GM23338 (cell line): ENCODE measurements at regions not wholly inside any gene's neighbourhood (a gene's known extent, or its start where the extent isn't known, plus 50 kb on each side); places are given as distances from the start of the nearest gene placed in this dataset.

Source experiments
- ATAC-seq: fragments of 200-7000 bp; cut with Tn5 transposase; 3 replicates; pipeline ENCODE4 v1.9.1; 2020
- DNase-seq: peaks from one replicate; pipeline ENCODE4 v3.0.0-alpha.2; 2015; ENCODE audit warnings: low spot score
- H2AFZ ChIP-seq: fragments of 200-600 bp; sonication (generic); 2 replicates; pipeline ENCODE4 v1.8.0; 2016; ENCODE audit warnings: antibody characterized with exemption, mild to moderate bottlenecking, moderate library complexity
- H3F3A ChIP-seq: fragments of 200-600 bp; sonication (generic); replicated peaks from 2 replicates; pipeline ENCODE4 v1.8.0; 2017; ENCODE audit warnings: antibody characterized with exemption, mixed run types, low read depth
- H3K27ac ChIP-seq: fragments of 200-600 bp; sonication (generic); 2 replicates; pipeline ENCODE4 v1.6.1; 2016; ENCODE audit warnings: low read depth
- H3K27me3 ChIP-seq: fragments of 200-600 bp; sonication (generic); 2 replicates; pipeline ENCODE4 v1.8.0; 2016; ENCODE audit warnings: mild to moderate bottlenecking, mixed run types, moderate library complexity; ENCODE audit not compliant: insufficient read depth
- H3K36me3 ChIP-seq: fragments of 200-600 bp; sonication (generic); 2 replicates; pipeline ENCODE4 v1.8.0; 2016; ENCODE audit warnings: mild to moderate bottlenecking; ENCODE audit not compliant: insufficient read depth
- H3K4me1 ChIP-seq: fragments of 200-600 bp; sonication (generic); 2 replicates; pipeline ENCODE4 v1.8.0; 2016; ENCODE audit warnings: mild to moderate bottlenecking, moderate library complexity; ENCODE audit not compliant: insufficient read depth
- H3K4me2 ChIP-seq: fragments of 200-600 bp; sonication (generic); 2 replicates; pipeline ENCODE4 v1.7.1; 2017; ENCODE audit warnings: mixed run types
- H3K4me3 ChIP-seq: fragments of 200-600 bp; sonication (generic); 2 replicates; pipeline ENCODE4 v1.6.1; 2016; ENCODE audit warnings: mixed run types
- H3K79me2 ChIP-seq: fragments of 200-600 bp; sonication (generic); replicated peaks from 2 replicates; pipeline ENCODE4 v1.8.0; 2017; ENCODE audit warnings: mild to moderate bottlenecking; ENCODE audit not compliant: insufficient read depth
- H3K9me2 ChIP-seq: fragments of 200-600 bp; sonication (generic); 2 replicates; pipeline ENCODE4 v1.8.0; 2017; ENCODE audit not compliant: insufficient read depth
- H4K20me1 ChIP-seq: fragments of 200-600 bp; sonication (generic); replicated peaks from 2 replicates; pipeline ENCODE4 v1.8.0; 2017; ENCODE audit warnings: mild to moderate bottlenecking; ENCODE audit not compliant: insufficient read depth
- H3K27ac Mint-ChIP-seq: 2 replicates; pipeline ENCODE4 v1.8.0; 2020; ENCODE audit warnings: inconsistent platforms, mild to moderate bottlenecking, moderate library complexity, mixed read lengths
- H3K27me3 Mint-ChIP-seq: 3 replicates; pipeline ENCODE4 v1.8.0; 2022; ENCODE audit warnings: low read depth, mild to moderate bottlenecking, moderate library complexity, mixed read lengths, inconsistent platforms; ENCODE audit not compliant: insufficient read depth, poor library complexity
- H3K36me3 Mint-ChIP-seq: 3 replicates; pipeline ENCODE4 v1.8.0; 2021; ENCODE audit warnings: low read depth, mild to moderate bottlenecking, inconsistent platforms, moderate library complexity, mixed read lengths
- H3K4me1 Mint-ChIP-seq: 3 replicates; pipeline ENCODE4 v1.8.0; 2020; ENCODE audit warnings: mild to moderate bottlenecking, inconsistent platforms, mixed read lengths
- H3K4me3 Mint-ChIP-seq: 3 replicates; pipeline ENCODE4 v1.8.0; 2021; ENCODE audit warnings: moderate library complexity, mild to moderate bottlenecking, inconsistent platforms, mixed read lengths
- H3K9me3 Mint-ChIP-seq: 3 replicates; pipeline ENCODE4 v1.8.0; 2020; ENCODE audit warnings: moderate library complexity, mild to moderate bottlenecking, inconsistent platforms, mixed read lengths
- CREB1 ChIP-seq: fragments of 250-450 bp; sonication (Bioruptor Pico); IDR thresholded peaks from 2 replicates; pipeline ENCODE4 v1.5.0; 2020; ENCODE audit warnings: low read depth, mild to moderate bottlenecking, moderate library complexity
- EZH2 ChIP-seq: fragments of 200-600 bp; sonication (generic); IDR thresholded peaks from one replicate; pipeline ENCODE4 v1.8.0; 2017; ENCODE audit warnings: antibody characterized with exemption, mild to moderate bottlenecking, low read depth; ENCODE audit not compliant: unreplicated experiment
- EZH2phosphoT487 ChIP-seq: fragments of 200-600 bp; sonication (generic); IDR thresholded peaks from one replicate; pipeline ENCODE4 v1.8.1; 2018; ENCODE audit warnings: antibody characterized with exemption; ENCODE audit not compliant: unreplicated experiment
- JUNB ChIP-seq: IDR thresholded peaks from one replicate; pipeline ENCODE4 v1.6.1; 2016; ENCODE audit warnings: antibody characterized with exemption; ENCODE audit not compliant: unreplicated experiment
- NANOG ChIP-seq: IDR thresholded peaks from 2 replicates; pipeline ENCODE4 v1.6.1; 2016; ENCODE audit warnings: antibody characterized with exemption, borderline replicate concordance
- POLR2AphosphoS5 ChIP-seq: IDR thresholded peaks from 2 replicates; pipeline ENCODE4 v1.6.1; 2016; ENCODE audit warnings: antibody characterized with exemption, low read depth
- REST ChIP-seq: IDR thresholded peaks from one replicate; pipeline ENCODE4 v1.6.1; 2018; ENCODE audit warnings: antibody characterized with exemption; ENCODE audit not compliant: unreplicated experiment
- ZNF331 ChIP-seq: fragments of 250-450 bp; sonication (Bioruptor Pico); IDR thresholded peaks from 2 replicates; pipeline ENCODE4 v1.5.0; 2020; ENCODE audit warnings: low read depth, mild to moderate bottlenecking, moderate library complexity
- ZNF462 ChIP-seq: fragments of 250-450 bp; sonication (Bioruptor Pico); IDR thresholded peaks from 2 replicates; pipeline ENCODE4 v1.5.0; 2020; ENCODE audit warnings: mild to moderate bottlenecking, moderate library complexity

GRCh38 chr1:234922987-234923386 is 205.7 kb downstream of the TOMM20 start:
- Histone ChIP-seq H3K27me3 (no peaks in the 10 kb centered on the region), H3K27ac (no peak overlapping the region), H3F3A (no peaks in the 10 kb centered on the region), H2AFZ (no peak overlapping the region), H3K36me3 (no peaks in the 10 kb centered on the region), H3K4me3 (no peak overlapping the region), H3K4me1 (peaks cover 6% of the 10 kb centered on the region), H3K79me2 (no peaks in the 10 kb centered on the region), H4K20me1 (no peaks in the 10 kb centered on the region), H3K9me2 (no peaks in the 10 kb centered on the region), H3K4me2 (no peak overlapping the region)
- no peak overlapping the region for H3K27ac Mint-ChIP-seq
- TF ChIP-seq EZH2phosphoT487 (no peak), ZNF462 (CRISPR knock-in tag) (no peak), REST (no peak), POLR2AphosphoS5 (no peak), JUNB (no peak), ZNF331 (CRISPR knock-in tag) (no peak), NANOG (no peak), EZH2 (no peak), CREB1 (CRISPR knock-in tag) (no peak)
- ATAC-seq (no peak), DNase-seq (no peak)
- H3K9me3 Mint-ChIP-seq, result no peaks in the 10 kb centered on the region; the same call in 2 of the 3 replicates
- no peak overlapping the region for H3K4me3 Mint-ChIP-seq
- peaks cover 36% of the 10 kb centered on the region for H3K4me1 Mint-ChIP-seq
- H3K27me3 Mint-ChIP-seq, result peaks cover 14% of the 10 kb centered on the region
- no peaks in the 10 kb centered on the region for H3K36me3 Mint-ChIP-seq
